ENCODE measurements at regions not wholly inside any gene's neighbourhood (a gene's known extent, or its start where the extent isn't known, plus 50 kb on each side); places are given as distances from the start of the nearest gene placed in this dataset.

GRCh38 chr10:106473129-106473685, 691.3 kb downstream of the SORCS1 start:
- no peak for ATAC-seq
- TF ChIP-seq EP300 (IDR thresholded peaks at IDR 0.05) (no peak), POLR2AphosphoS5 (IDR thresholded peaks at IDR 0.05) (no peak), POLR2A (IDR thresholded peaks at IDR 0.05) (no peak)
- TF ChIP-seq, protein P1, sequence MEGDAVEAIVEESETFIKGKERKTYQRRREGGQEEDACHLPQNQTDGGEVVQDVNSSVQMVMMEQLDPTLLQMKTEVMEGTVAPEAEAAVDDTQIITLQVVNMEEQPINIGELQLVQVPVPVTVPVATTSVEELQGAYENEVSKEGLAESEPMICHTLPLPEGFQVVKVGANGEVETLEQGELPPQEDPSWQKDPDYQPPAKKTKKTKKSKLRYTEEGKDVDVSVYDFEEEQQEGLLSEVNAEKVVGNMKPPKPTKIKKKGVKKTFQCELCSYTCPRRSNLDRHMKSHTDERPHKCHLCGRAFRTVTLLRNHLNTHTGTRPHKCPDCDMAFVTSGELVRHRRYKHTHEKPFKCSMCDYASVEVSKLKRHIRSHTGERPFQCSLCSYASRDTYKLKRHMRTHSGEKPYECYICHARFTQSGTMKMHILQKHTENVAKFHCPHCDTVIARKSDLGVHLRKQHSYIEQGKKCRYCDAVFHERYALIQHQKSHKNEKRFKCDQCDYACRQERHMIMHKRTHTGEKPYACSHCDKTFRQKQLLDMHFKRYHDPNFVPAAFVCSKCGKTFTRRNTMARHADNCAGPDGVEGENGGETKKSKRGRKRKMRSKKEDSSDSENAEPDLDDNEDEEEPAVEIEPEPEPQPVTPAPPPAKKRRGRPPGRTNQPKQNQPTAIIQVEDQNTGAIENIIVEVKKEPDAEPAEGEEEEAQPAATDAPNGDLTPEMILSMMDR (IDR thresholded peaks at IDR 0.05), result no peak
- 87 to 91% methylated on average over 3 of the region's 3 CpGs for WGBS, 2 donors (ENCODE audit: low coverage in 1 of 2)
- H3K4me3 ChIP-seq, result no peak overlapping the region
- no peaks in the 10 kb centered on the region for H3K27me3 ChIP-seq
- H3K36me3 ChIP-seq, result no peaks in the 10 kb centered on the region
- H3K4me1 ChIP-seq, result no peaks in the 10 kb centered on the region
- no peak overlapping the region for H3K27ac ChIP-seq
- no peaks in the 10 kb centered on the region for H3K9me3 ChIP-seq

- H3K4me1 ChIP-seq, result no peaks in the 10 kb centered on the region
- no peaks in the 10 kb centered on the region for H3K9me3 ChIP-seq
- no peaks in the 10 kb centered on the region for H3K27me3 ChIP-seq
- no CpG with 5 or more reads among the region's 6 CpGs for WGBS, 2 donors (ENCODE audit: low coverage in 1 of 2)
- no peak for ATAC-seq
- no peaks in the 10 kb centered on the region for H3K36me3 ChIP-seq
- H3K4me3 ChIP-seq, result no peak overlapping the region
- H3K27ac ChIP-seq, result no peak overlapping the region
- TF ChIP-seq EP300 (IDR thresholded peaks at IDR 0.05), result no peak
- TF ChIP-seq, protein P1 (IDR thresholded peaks at IDR 0.05), result no peak
- TF ChIP-seq POLR2A (IDR thresholded peaks at IDR 0.05), result no peak
- TF ChIP-seq POLR2AphosphoS5 (IDR thresholded peaks at IDR 0.05), result no peak
Measured at GRCh38 chr10:106467506-106467905, 697.0 kb downstream of the SORCS1 start.

DNA sequence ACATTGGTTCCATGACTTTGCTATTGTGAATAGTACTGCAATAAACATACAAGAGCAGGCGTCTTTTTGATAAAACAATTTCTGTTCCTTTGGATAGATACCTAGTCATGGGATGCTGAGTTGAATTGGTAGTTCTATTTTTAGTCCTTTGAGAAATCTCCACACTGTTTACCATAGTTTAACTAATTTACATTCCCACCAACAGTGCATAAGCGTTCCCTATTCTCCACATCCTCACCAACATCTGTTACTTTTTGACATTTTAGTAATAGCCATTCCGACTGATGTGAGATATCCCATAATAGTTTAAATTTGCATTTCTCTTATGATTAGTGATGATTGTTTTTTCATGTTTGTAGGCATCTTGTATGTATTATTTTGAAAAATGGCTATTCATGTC, 707.0 kb downstream of the SORCS1 start:
- no peaks in the 10 kb centered on the region for H3K9me3 ChIP-seq
- TF ChIP-seq POLR2A (IDR thresholded peaks at IDR 0.05) (no peak), EP300 (IDR thresholded peaks at IDR 0.05) (no peak), POLR2AphosphoS5 (IDR thresholded peaks at IDR 0.05) (no peak)
- TF ChIP-seq, protein P1 (IDR thresholded peaks at IDR 0.05), result no peak
- 82 to 83% methylated on average over 2 to 3 of the region's 3 CpGs for WGBS, 2 donors (ENCODE audit: low coverage in 1 of 2)
- no peak overlapping the region for H3K4me3 ChIP-seq
- no peaks in the 10 kb centered on the region for H3K4me1 ChIP-seq
- no peaks in the 10 kb centered on the region for H3K27me3 ChIP-seq
- H3K36me3 ChIP-seq, result no peaks in the 10 kb centered on the region
- no peak for ATAC-seq
- H3K27ac ChIP-seq, result no peak overlapping the region

- H3K4me1 ChIP-seq, result no peaks in the 10 kb centered on the region
- WGBS, 2 donors (ENCODE audit: low coverage in 1 of 2), result 82 to 87% methylated on average over 3 of the region's 3 CpGs
- H3K27ac ChIP-seq, result no peak overlapping the region
- TF ChIP-seq, protein P1 (IDR thresholded peaks at IDR 0.05), result no peak
- TF ChIP-seq POLR2A (IDR thresholded peaks at IDR 0.05) (no peak), POLR2AphosphoS5 (IDR thresholded peaks at IDR 0.05) (no peak), EP300 (IDR thresholded peaks at IDR 0.05) (no peak)
- ATAC-seq, result no peak
- no peaks in the 10 kb centered on the region for H3K36me3 ChIP-seq
- no peaks in the 10 kb centered on the region for H3K9me3 ChIP-seq
- H3K27me3 ChIP-seq, result no peaks in the 10 kb centered on the region
- no peak overlapping the region for H3K4me3 ChIP-seq
Measured at GRCh38 chr10:106454233-106454632, 710.3 kb downstream of the SORCS1 start.

- H3K4me1 ChIP-seq, result no peaks in the 10 kb centered on the region
- no peak overlapping the region for H3K27ac ChIP-seq
- no peak overlapping the region for H3K4me3 ChIP-seq
- ATAC-seq, result no peak
- no peaks in the 10 kb centered on the region for H3K27me3 ChIP-seq
- WGBS, 2 donors (ENCODE audit: low coverage in 1 of 2), result 55 to 86% methylated on average over 1 of the region's 1 CpG
- no peaks in the 10 kb centered on the region for H3K9me3 ChIP-seq
- TF ChIP-seq POLR2A (IDR thresholded peaks at IDR 0.05) (no peak), EP300 (IDR thresholded peaks at IDR 0.05) (no peak), POLR2AphosphoS5 (IDR thresholded peaks at IDR 0.05) (no peak)
- TF ChIP-seq, protein P1 (IDR thresholded peaks at IDR 0.05), result no peak
- no peaks in the 10 kb centered on the region for H3K36me3 ChIP-seq
Measured at GRCh38 chr10:106450966-106451365, 713.5 kb downstream of the SORCS1 start.
